ENCODE measurements at regions not wholly inside any gene's neighbourhood (a gene's known extent, or its start where the extent isn't known, plus 50 kb on each side); places are given as distances from the start of the nearest gene placed in this dataset.

- H3K9ac ChIP-seq (ENCODE audit: insufficient read depth, low read length, poor library complexity, severe bottlenecking), result no peak overlapping the region
- peak overlapping the region in 1 of 7 donors; percentile 6 for H3K27ac Mint-ChIP-seq
- no peak overlapping the region for H3K4me2 ChIP-seq (replicated peaks; ENCODE audit: extremely low read depth, low read length, poor library complexity, severe bottlenecking)
- no peak for DNase-seq
- no peak overlapping the region for H3K4me3 ChIP-seq (replicated peaks in 1 of 3; ENCODE audit: low read depth in 2 of 3, low read length in 3 of 3)
- H3K4me1 Mint-ChIP-seq, result peaks cover 2% of the 10 kb centered on the region
- intact Hi-C loops (cut with micrococcal nuclease), result no loop called here
- no peaks in the 10 kb centered on the region for H3K4me1 ChIP-seq (ENCODE audit: control insufficient read depth in 1 of 2, insufficient read depth in 2 of 2, low read length in 2 of 2)
- H3K27ac ChIP-seq (ENCODE audit: low read depth in 1 of 2, low read length in 2 of 2), result no peak overlapping the region
- no peak overlapping the region for H3K4me3 Mint-ChIP-seq
- TF ChIP-seq CTCF (IDR thresholded peaks at IDR 0.05), result no peak
- no peaks in the 10 kb centered on the region for H3K27me3 ChIP-seq (ENCODE audit: control insufficient read depth in 2 of 2, insufficient read depth in 2 of 2, low read length in 2 of 2)
- 92% methylated on average over 5 of the region's 11 CpGs for WGBS (ENCODE audit: insufficient coverage)
- no peaks in the 10 kb centered on the region for H3K79me2 ChIP-seq (ENCODE audit: insufficient read depth, low read length)
- H3K36me3 Mint-ChIP-seq, result no peaks in the 10 kb centered on the region
- H2AFZ ChIP-seq (ENCODE audit: insufficient read depth, low read depth, low read length, poor library complexity, severe bottlenecking), result no peak overlapping the region
- peaks cover 0 to 6% (median 3%) of the 10 kb centered on the region in 3 donors for H3K27me3 Mint-ChIP-seq (ENCODE audit: low read depth in 3 of 3)
- H3K36me3 ChIP-seq (replicated peaks in 1 of 2; ENCODE audit: control insufficient read depth in 1 of 2, insufficient read depth in 2 of 2, low read length in 2 of 2), result no peaks in the 10 kb centered on the region
- no peaks in the 10 kb centered on the region for H3K9me3 ChIP-seq (replicated peaks in 1 of 2; ENCODE audit: control insufficient read depth in 1 of 2, insufficient read depth in 1 of 2, low read length in 2 of 2)
- H3K9me3 Mint-ChIP-seq, result peaks cover 0 to 2% (median 0%) of the 10 kb centered on the region in 7 donors
- no peaks in the 10 kb centered on the region for H4K20me1 ChIP-seq (ENCODE audit: insufficient read depth, low read length)
Measured at GRCh38 chr1:55382806-55383305, 167.7 kb upstream of the USP24 start.

- DNase-seq, result no peak
- H3K27ac Mint-ChIP-seq, result no peak overlapping the region
- Histone ChIP-seq H2AFZ (ENCODE audit: insufficient read depth, low read depth, low read length, poor library complexity, severe bottlenecking) (no peak overlapping the region), H3K4me2 (replicated peaks; ENCODE audit: extremely low read depth, low read length, poor library complexity, severe bottlenecking) (no peak overlapping the region), H3K27me3 (ENCODE audit: control insufficient read depth in 2 of 2, insufficient read depth in 2 of 2, low read length in 2 of 2) (no peaks in the 10 kb centered on the region), H3K79me2 (ENCODE audit: insufficient read depth, low read length) (no peaks in the 10 kb centered on the region), H3K4me3 (replicated peaks in 1 of 3; ENCODE audit: low read depth in 2 of 3, low read length in 3 of 3) (no peak overlapping the region), H3K27ac (ENCODE audit: low read depth in 1 of 2, low read length in 2 of 2) (no peak overlapping the region), H3K36me3 (replicated peaks in 1 of 2; ENCODE audit: control insufficient read depth in 1 of 2, insufficient read depth in 2 of 2, low read length in 2 of 2) (no peaks in the 10 kb centered on the region), H4K20me1 (ENCODE audit: insufficient read depth, low read length) (no peaks in the 10 kb centered on the region), H3K4me1 (ENCODE audit: control insufficient read depth in 1 of 2, insufficient read depth in 2 of 2, low read length in 2 of 2) (no peaks in the 10 kb centered on the region), H3K9ac (ENCODE audit: insufficient read depth, low read length, poor library complexity, severe bottlenecking) (no peak overlapping the region), H3K9me3 (replicated peaks in 1 of 2; ENCODE audit: control insufficient read depth in 1 of 2, insufficient read depth in 1 of 2, low read length in 2 of 2) (no peaks in the 10 kb centered on the region)
- TF ChIP-seq CTCF (IDR thresholded peaks at IDR 0.05), result no peak
- peaks cover 0 to 2% (median 0%) of the 10 kb centered on the region in 7 donors for H3K9me3 Mint-ChIP-seq
- H3K4me3 Mint-ChIP-seq, result no peak overlapping the region
- intact Hi-C loops (cut with micrococcal nuclease), result no loop called here
- peaks cover 2% of the 10 kb centered on the region for H3K4me1 Mint-ChIP-seq
- H3K27me3 Mint-ChIP-seq (ENCODE audit: low read depth in 3 of 3), result peaks cover 0 to 6% (median 4%) of the 10 kb centered on the region in 3 donors
- H3K36me3 Mint-ChIP-seq, result no peaks in the 10 kb centered on the region
- WGBS (ENCODE audit: insufficient coverage), result no CpG with 5 or more reads among the region's 2 CpGs
Measured at GRCh38 chr1:55381983-55382382, 166.8 kb upstream of the USP24 start.

Data from CD14-positive monocyte (primary cell).